Esophagus squamous epithelium (tissue), 5 donors: ENCODE measurements at regions not wholly inside any gene's neighbourhood (a gene's known extent, or its start where the extent isn't known, plus 50 kb on each side); places are given as distances from the start of the nearest gene placed in this dataset.

Experiments
- DNase-seq: peaks from one replicate; lab custom pipeline; 2025; lab: John Stamatoyannopoulos, UW
- H3K27ac ChIP-seq, 4 donors: fragments of 200-600 bp; sonication (generic); one replicate each; pipeline ENCODE4 v1.5.1; 2016 to 2019; ENCODE audit warnings: mild to moderate bottlenecking in 1 of 4
- H3K27me3 ChIP-seq, 4 donors: fragments of 200-600 bp; sonication (generic); 1 replicate in 3 of 4; 2 replicates in 1 of 4; pipeline versions ENCODE4 v1.5.1 to v1.6.0; 2017 to 2021; ENCODE audit warnings: antibody characterized with exemption in 1 of 4
- H3K36me3 ChIP-seq, 3 donors: fragments of 200-600 bp; sonication (generic); one replicate each; pipeline ENCODE4 v1.5.1; 2016 to 2019
- H3K4me1 ChIP-seq, 3 donors: fragments of 200-600 bp; sonication (generic); one replicate each; pipeline ENCODE4 v1.5.1; 2017 to 2019
- H3K4me3 ChIP-seq, 4 donors: fragments of 200-600 bp; sonication (generic); 1 replicate in 3 of 4; 2 replicates in 1 of 4; pipeline ENCODE4 v1.5.1; 2016 to 2019; ENCODE audit warnings: mild to moderate bottlenecking in 2 of 4, moderate library complexity in 1 of 4
- H3K9me3 ChIP-seq, 3 donors: fragments of 200-600 bp; sonication (generic); one replicate each; pipeline ENCODE4 v1.5.1; 2016 to 2019
- POLR2A ChIP-seq, 4 donors: fragments of 450-650 bp; IDR thresholded peaks; one replicate each; pipeline ENCODE4 v1.6.1; 2017; ENCODE audit warnings: antibody characterized with exemption in 4 of 4, mild to moderate bottlenecking in 4 of 4, moderate library complexity in 3 of 4
- whole genome bisulfite sequencing, 2 donors: methylation state at CpG; one replicate each; pipeline ENCODE4 v1.1.5; 2018; 5-methylcytosine and 5-hydroxymethylcytosine counted together
- intact Hi-C: fragments of 100-400 bp; cut with DNase I; formaldehyde crosslinking; loops from one replicate; pipeline ENCODE4 v1.15.0; 2022
- TF ChIP-seq, protein P1 (sequence below), 6 experiments: fragments of 450-650 bp in 4 of 6; fragments of 200-600 bp in 2 of 6; sonication (generic) in 2 of 6; IDR thresholded peaks; one replicate each; pipeline ENCODE4 v1.5.1; 2016 to 2019; ENCODE audit warnings: antibody characterized with exemption in 6 of 6, mild to moderate bottlenecking in 4 of 6, moderate library complexity in 4 of 6
- donor health status: DM: yes; HTN: yes; CAD: no.

GRCh38 chr1:29444081-29444715 lies 207.9 kb downstream of the PTPRU start:
- H3K9me3 ChIP-seq: no peaks in the 10 kb centered on the region
- no peaks in the 10 kb centered on the region for H3K36me3 ChIP-seq
- no peaks in the 10 kb centered on the region for H3K4me1 ChIP-seq
- H3K27me3 ChIP-seq: peaks cover 0 to 75% (median 0%) of the 10 kb centered on the region in 4 donors
- no peak overlapping the region for H3K4me3 ChIP-seq
- no peak overlapping the region for H3K27ac ChIP-seq
- 62 to 68% methylated on average over 4 of the region's 8 CpGs for WGBS, 2 donors
- TF ChIP-seq, protein P1, sequence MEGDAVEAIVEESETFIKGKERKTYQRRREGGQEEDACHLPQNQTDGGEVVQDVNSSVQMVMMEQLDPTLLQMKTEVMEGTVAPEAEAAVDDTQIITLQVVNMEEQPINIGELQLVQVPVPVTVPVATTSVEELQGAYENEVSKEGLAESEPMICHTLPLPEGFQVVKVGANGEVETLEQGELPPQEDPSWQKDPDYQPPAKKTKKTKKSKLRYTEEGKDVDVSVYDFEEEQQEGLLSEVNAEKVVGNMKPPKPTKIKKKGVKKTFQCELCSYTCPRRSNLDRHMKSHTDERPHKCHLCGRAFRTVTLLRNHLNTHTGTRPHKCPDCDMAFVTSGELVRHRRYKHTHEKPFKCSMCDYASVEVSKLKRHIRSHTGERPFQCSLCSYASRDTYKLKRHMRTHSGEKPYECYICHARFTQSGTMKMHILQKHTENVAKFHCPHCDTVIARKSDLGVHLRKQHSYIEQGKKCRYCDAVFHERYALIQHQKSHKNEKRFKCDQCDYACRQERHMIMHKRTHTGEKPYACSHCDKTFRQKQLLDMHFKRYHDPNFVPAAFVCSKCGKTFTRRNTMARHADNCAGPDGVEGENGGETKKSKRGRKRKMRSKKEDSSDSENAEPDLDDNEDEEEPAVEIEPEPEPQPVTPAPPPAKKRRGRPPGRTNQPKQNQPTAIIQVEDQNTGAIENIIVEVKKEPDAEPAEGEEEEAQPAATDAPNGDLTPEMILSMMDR (IDR thresholded peaks at IDR 0.05): no peak
- no peak for TF ChIP-seq POLR2A (IDR thresholded peaks at IDR 0.05)
- intact Hi-C loops: no loop called here
- no peak for DNase-seq

DNA sequence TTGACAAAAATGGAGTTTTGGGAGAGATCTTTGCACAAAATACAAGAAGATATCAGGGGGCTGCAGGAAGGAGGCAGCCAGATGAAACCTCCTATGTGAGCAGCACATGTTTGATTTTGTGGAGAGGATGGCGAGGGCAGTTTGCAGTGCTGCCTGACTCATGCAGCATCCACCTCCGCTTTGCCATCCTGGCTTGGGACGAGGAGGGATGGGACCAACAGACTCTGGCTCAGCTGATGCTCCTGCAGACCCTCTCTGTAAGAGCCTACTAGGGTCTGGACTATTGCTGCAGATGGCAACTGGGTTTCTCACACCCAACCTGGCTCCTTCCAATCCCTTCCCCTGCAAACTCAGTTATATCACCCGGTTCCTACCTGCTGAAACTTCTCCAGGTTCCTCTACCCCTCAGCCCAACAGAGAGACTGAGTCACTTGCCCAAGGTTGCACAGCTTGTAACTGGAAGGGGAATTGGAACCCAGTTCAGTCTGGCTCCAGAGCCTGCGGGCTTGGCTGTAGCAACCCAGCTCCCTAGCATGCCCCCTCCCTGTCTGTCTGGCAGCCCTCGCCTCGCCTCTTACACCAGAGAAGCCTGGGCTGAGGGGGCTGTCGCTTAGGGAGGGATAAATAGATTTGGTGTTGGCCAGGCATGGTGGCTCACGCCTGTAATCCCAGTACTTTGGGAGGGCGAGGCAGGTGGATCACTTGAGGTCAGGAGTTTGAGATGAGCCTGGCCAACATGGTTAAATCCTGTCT lies 205.8 kb downstream of the PTPRU start:
- no peak for TF ChIP-seq POLR2A (IDR thresholded peaks at IDR 0.05)
- TF ChIP-seq, protein P1 (IDR thresholded peaks at IDR 0.05): no peak
- no peak for DNase-seq

DNA sequence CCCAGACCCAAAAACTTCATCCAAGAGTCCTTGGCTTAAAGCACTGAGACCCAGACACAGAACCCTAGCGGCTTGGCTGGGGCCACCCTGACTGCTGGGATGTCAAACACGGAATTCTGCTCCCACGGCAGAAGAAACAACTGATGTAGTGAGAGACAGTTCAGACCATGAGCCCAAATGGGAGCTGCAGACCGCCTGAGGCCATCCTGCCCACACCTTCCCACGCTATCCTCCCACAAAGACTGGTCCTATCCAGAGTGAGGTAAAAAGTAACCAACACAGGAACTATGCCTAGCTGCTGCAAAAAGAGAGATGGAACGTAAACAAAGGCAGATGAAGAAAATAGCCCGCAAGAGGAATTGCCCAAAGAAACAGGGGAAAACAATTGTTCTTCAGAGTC lies 203.3 kb downstream of the PTPRU start:
- intact Hi-C loops: no loop called here
- Histone ChIP-seq H3K36me3 (no peaks in the 10 kb centered on the region), H3K27ac (no peak overlapping the region), H3K27me3 (peaks cover 0 to 61% (median 0%) of the 10 kb centered on the region in 4 donors), H3K4me1 (no peaks in the 10 kb centered on the region), H3K9me3 (no peaks in the 10 kb centered on the region), H3K4me3 (no peak overlapping the region)
- no peak for TF ChIP-seq POLR2A (IDR thresholded peaks at IDR 0.05)
- TF ChIP-seq, protein P1 (IDR thresholded peaks at IDR 0.05): no peak
- 55 to 63% methylated on average over 6 to 7 of the region's 7 CpGs for WGBS, 2 donors
- DNase-seq: no peak

More for the DNA sequence above, 205.8 kb downstream of the PTPRU start:
- H3K9me3 ChIP-seq: no peaks in the 10 kb centered on the region
- H3K4me1 ChIP-seq: no peaks in the 10 kb centered on the region
- H3K27me3 ChIP-seq: peaks cover 0 to 73% (median 0%) of the 10 kb centered on the region in 4 donors
- H3K27ac ChIP-seq: no peak overlapping the region
- no peak overlapping the region for H3K4me3 ChIP-seq
- WGBS, 2 donors: 58 to 68% methylated on average over 3 to 9 of the region's 10 CpGs
- H3K36me3 ChIP-seq: no peaks in the 10 kb centered on the region
- intact Hi-C loops: no loop called here

DNA sequence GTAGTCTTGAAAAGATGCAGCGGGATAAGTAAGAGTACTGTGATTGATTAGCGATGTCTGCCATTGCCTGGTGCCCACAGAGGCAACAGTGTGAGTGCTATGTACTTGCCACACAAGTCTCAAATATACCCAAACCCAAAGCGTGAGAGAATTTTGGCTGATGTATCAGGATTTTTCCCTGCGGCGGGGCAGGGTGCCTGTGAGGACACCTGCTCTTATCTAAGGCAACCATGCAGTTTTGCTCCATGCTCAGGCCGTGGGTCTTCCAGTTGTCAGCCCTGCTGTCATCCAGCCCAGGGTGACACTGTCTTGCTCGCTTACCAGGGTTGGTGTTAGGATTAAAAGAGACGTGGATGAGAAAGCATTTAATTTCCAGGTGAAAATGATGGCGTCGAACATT lies 202.7 kb downstream of the PTPRU start:
- no peak overlapping the region for H3K27ac ChIP-seq
- 72 to 77% methylated on average over 10 of the region's 10 CpGs for WGBS, 2 donors
- intact Hi-C loops: no loop called here
- no peak for DNase-seq
- no peak for TF ChIP-seq POLR2A (IDR thresholded peaks at IDR 0.05)
- TF ChIP-seq, protein P1 (IDR thresholded peaks at IDR 0.05): no peak
- no peaks in the 10 kb centered on the region for H3K9me3 ChIP-seq
- no peak overlapping the region for H3K4me3 ChIP-seq
- no peaks in the 10 kb centered on the region for H3K36me3 ChIP-seq
- peaks cover 0 to 55% (median 0%) of the 10 kb centered on the region in 4 donors for H3K27me3 ChIP-seq
- H3K4me1 ChIP-seq: no peaks in the 10 kb centered on the region

GRCh38 chr1:29437946-29438345 lies 201.6 kb downstream of the PTPRU start:
- H3K4me1 ChIP-seq: no peaks in the 10 kb centered on the region
- no peaks in the 10 kb centered on the region for H3K9me3 ChIP-seq
- H3K27me3 ChIP-seq: peaks cover 0 to 44% (median 0%) of the 10 kb centered on the region in 4 donors
- 64 to 65% methylated on average over 3 to 4 of the region's 4 CpGs for WGBS, 2 donors
- DNase-seq: no peak
- no peak overlapping the region for H3K4me3 ChIP-seq
- intact Hi-C loops: no loop called here
- H3K27ac ChIP-seq: no peak overlapping the region
- H3K36me3 ChIP-seq: no peaks in the 10 kb centered on the region
- TF ChIP-seq POLR2A (IDR thresholded peaks at IDR 0.05): no peak
- TF ChIP-seq, protein P1 (IDR thresholded peaks at IDR 0.05): no peak
